Activated T-cell treated with anti-CD3 and anti-CD28 coated beads, Interleukin-2, amount 50 U/mL, for 4 hours (primary cell): ENCODE measurements at regions not wholly inside any gene's neighbourhood (a gene's known extent, or its start where the extent isn't known, plus 50 kb on each side); places are given as distances from the start of the nearest gene placed in this dataset.

Experiments
- ATAC-seq, 2 donors: fragments of 200-7000 bp; cut with Tn5 transposase; one replicate each; pipeline ENCODE4 v1.10.0; 2021
- DNase-seq: peaks from one replicate; pipeline ENCODE4 v3.0.0-alpha.2; 2020
- H3K27me3 Mint-ChIP-seq: one replicate; pipeline ENCODE4 v1.8.0; 2021; ENCODE audit warnings: low read depth, mixed read lengths
- H3K36me3 Mint-ChIP-seq: one replicate; pipeline ENCODE4 v1.8.0; 2022; ENCODE audit warnings: mixed read lengths; ENCODE audit not compliant: insufficient read depth
- H3K4me1 Mint-ChIP-seq: one replicate; pipeline ENCODE4 v1.8.0; 2021; ENCODE audit warnings: low read depth, mixed read lengths
- H3K4me3 Mint-ChIP-seq: one replicate; pipeline ENCODE4 v1.8.0; 2021; ENCODE audit warnings: mild to moderate bottlenecking, moderate library complexity, mixed read lengths
- H3K9me3 Mint-ChIP-seq: one replicate; pipeline ENCODE4 v1.8.0; 2021; ENCODE audit warnings: mixed read lengths

DNA sequence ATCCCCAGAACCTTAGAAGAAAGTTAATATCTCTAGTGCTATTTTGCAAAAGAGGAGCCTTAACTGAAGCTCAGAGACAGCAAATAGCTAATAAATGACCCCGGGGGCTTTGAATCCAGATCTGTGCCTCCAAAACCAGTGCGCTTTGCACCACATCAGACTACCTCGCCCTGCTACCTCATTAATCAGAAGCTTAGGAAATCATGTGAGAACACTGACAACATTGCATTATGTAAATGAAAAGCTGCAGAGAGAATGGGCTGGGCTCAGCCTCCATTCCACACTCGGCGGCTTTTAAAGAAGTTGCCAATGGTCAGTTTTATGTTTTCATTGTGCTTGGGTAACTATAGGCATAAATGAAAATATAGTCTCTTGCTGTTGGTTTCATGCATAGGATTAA is 54.0 kb upstream of the STMND1 start:
- DNase-seq: no peak
- H3K9me3 Mint-ChIP-seq: peaks cover 6% of the 10 kb centered on the region
- no peaks in the 10 kb centered on the region for H3K36me3 Mint-ChIP-seq
- peaks cover 20% of the 10 kb centered on the region for H3K27me3 Mint-ChIP-seq
- ATAC-seq: no peak
- no peak overlapping the region for H3K4me3 Mint-ChIP-seq
- H3K4me1 Mint-ChIP-seq: no peaks in the 10 kb centered on the region

- DNase-seq (no peak), ATAC-seq (no peak)
- Mint-ChIP-seq H3K4me3 (no peak overlapping the region), H3K4me1 (no peaks in the 10 kb centered on the region), H3K36me3 (no peaks in the 10 kb centered on the region), H3K27me3 (peaks cover 24% of the 10 kb centered on the region), H3K9me3 (peaks cover 6% of the 10 kb centered on the region)
Measured at GRCh38 chr6:17045581-17046322, 56.1 kb upstream of the STMND1 start.

DNA sequence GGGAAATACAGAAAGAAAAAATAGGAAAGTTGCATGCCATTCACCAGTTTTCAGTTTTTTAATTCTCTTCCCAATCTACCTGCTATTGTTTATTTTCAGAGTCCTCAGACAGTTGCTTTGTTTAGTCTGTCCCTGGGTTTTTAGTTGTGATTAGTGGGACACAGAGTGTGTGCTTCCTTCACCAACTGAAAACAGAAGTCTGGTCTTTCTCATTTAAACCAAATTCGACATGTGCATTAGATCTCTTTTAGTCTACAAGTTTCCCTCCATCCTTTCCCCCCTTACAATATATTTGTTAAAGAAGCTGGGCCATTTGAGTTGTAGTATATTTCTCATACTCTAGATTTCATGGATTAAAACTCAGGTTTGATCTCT is 58.7 kb upstream of the STMND1 start:
- no peaks in the 10 kb centered on the region for H3K4me1 Mint-ChIP-seq
- peaks cover 25% of the 10 kb centered on the region for H3K27me3 Mint-ChIP-seq
- H3K9me3 Mint-ChIP-seq: peaks cover 6% of the 10 kb centered on the region
- no peak for DNase-seq
- no peak overlapping the region for H3K4me3 Mint-ChIP-seq
- ATAC-seq: no peak
- H3K36me3 Mint-ChIP-seq: no peaks in the 10 kb centered on the region

GRCh38 chr6:17042422-17043147 is 59.3 kb upstream of the STMND1 start:
- H3K4me3 Mint-ChIP-seq: no peak overlapping the region
- peaks cover 25% of the 10 kb centered on the region for H3K27me3 Mint-ChIP-seq
- no peaks in the 10 kb centered on the region for H3K4me1 Mint-ChIP-seq
- peaks cover 9% of the 10 kb centered on the region for H3K9me3 Mint-ChIP-seq
- ATAC-seq: no peak
- DNase-seq: no peak
- no peaks in the 10 kb centered on the region for H3K36me3 Mint-ChIP-seq

- H3K9me3 Mint-ChIP-seq: peaks cover 5% of the 10 kb centered on the region
- ATAC-seq (no peak), DNase-seq (no peak)
- H3K36me3 Mint-ChIP-seq: no peaks in the 10 kb centered on the region
- H3K4me1 Mint-ChIP-seq: no peaks in the 10 kb centered on the region
- no peak overlapping the region for H3K4me3 Mint-ChIP-seq
- peaks cover 17% of the 10 kb centered on the region for H3K27me3 Mint-ChIP-seq
Measured at GRCh38 chr6:17039266-17039665, 62.6 kb upstream of the STMND1 start.

GRCh38 chr6:17038316-17038715 is 63.5 kb upstream of the STMND1 start:
- Mint-ChIP-seq H3K36me3 (no peaks in the 10 kb centered on the region), H3K4me3 (no peak overlapping the region), H3K27me3 (peaks cover 12% of the 10 kb centered on the region), H3K4me1 (no peaks in the 10 kb centered on the region), H3K9me3 (peaks cover 3% of the 10 kb centered on the region)
- DNase-seq: no peak
- ATAC-seq: no peak

DNA sequence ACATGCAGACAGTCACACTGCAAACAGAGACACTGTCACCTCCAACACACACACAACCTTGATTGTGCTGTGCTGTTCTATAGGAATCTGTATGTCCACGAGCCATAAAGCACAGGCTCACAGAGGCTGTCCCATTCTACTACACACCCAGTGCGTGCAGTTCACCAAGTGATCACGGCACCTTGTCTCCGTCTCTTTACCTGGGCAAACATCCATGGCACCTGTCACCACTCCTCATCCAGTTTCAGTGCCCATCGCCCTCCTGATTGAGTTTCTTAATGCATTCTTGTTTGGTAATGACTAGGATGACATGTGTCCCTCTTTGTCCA is 65.8 kb upstream of the STMND1 start:
- no peak for ATAC-seq
- no peaks in the 10 kb centered on the region for H3K36me3 Mint-ChIP-seq
- DNase-seq: no peak
- H3K4me3 Mint-ChIP-seq: no peak overlapping the region
- peaks cover 3% of the 10 kb centered on the region for H3K9me3 Mint-ChIP-seq
- peaks cover 6% of the 10 kb centered on the region for H3K27me3 Mint-ChIP-seq
- H3K4me1 Mint-ChIP-seq: no peaks in the 10 kb centered on the region

- Mint-ChIP-seq H3K27me3 (peaks cover 6% of the 10 kb centered on the region), H3K9me3 (peaks cover 3% of the 10 kb centered on the region), H3K4me1 (no peaks in the 10 kb centered on the region), H3K4me3 (no peak overlapping the region), H3K36me3 (no peaks in the 10 kb centered on the region)
- no peak for ATAC-seq
- no peak for DNase-seq
Measured at GRCh38 chr6:17035257-17036064, 66.4 kb upstream of the STMND1 start.

- ATAC-seq (no peak), DNase-seq (no peak)
- H3K27me3 Mint-ChIP-seq: peaks cover 5% of the 10 kb centered on the region
- H3K4me1 Mint-ChIP-seq: no peaks in the 10 kb centered on the region
- no peak overlapping the region for H3K4me3 Mint-ChIP-seq
- peaks cover 3% of the 10 kb centered on the region for H3K9me3 Mint-ChIP-seq
- no peaks in the 10 kb centered on the region for H3K36me3 Mint-ChIP-seq
Measured at GRCh38 chr6:17033746-17034145, 68.1 kb upstream of the STMND1 start.

DNA sequence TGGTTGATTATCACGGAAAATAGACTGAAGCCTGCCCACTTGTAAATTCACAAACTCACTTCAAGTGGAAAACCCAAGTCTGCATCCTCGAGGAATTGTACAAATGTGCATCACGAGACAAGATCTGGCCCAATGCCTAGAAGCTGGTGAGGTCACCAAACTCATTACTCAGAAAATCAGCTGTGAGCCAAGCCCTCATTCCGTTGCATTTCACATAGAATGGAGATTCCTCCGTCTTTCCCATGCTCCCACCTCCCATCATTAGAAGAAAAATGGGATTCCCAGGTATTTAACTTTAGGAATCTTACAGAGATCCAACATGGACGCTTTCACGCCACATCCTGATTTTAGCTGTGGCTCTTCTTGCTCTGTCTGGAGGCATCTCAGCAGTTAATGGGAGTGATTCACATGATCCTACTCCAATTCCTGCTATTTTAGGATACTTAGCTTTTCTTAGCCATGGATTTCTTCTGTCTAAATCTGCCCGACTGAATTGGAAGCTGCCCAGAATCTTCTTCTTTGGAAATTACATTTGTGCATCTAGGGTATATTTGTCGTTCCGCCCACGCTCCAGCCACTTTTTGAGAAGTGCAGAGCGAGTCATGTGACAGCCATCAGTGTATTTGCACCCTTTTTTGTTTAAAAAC is 68.7 kb upstream of the STMND1 start:
- no peak for ATAC-seq
- no peak for DNase-seq
- H3K27me3 Mint-ChIP-seq: peaks cover 5% of the 10 kb centered on the region
- no peak overlapping the region for H3K4me3 Mint-ChIP-seq
- no peaks in the 10 kb centered on the region for H3K4me1 Mint-ChIP-seq
- no peaks in the 10 kb centered on the region for H3K36me3 Mint-ChIP-seq
- peaks cover 3% of the 10 kb centered on the region for H3K9me3 Mint-ChIP-seq

GRCh38 chr6:17032590-17032987 is 69.3 kb upstream of the STMND1 start:
- Mint-ChIP-seq H3K4me3 (no peak overlapping the region), H3K9me3 (peaks cover under 1% of the 10 kb centered on the region), H3K27me3 (peaks cover 5% of the 10 kb centered on the region), H3K4me1 (no peaks in the 10 kb centered on the region), H3K36me3 (no peaks in the 10 kb centered on the region)
- ATAC-seq: no peak
- DNase-seq: no peak

DNA sequence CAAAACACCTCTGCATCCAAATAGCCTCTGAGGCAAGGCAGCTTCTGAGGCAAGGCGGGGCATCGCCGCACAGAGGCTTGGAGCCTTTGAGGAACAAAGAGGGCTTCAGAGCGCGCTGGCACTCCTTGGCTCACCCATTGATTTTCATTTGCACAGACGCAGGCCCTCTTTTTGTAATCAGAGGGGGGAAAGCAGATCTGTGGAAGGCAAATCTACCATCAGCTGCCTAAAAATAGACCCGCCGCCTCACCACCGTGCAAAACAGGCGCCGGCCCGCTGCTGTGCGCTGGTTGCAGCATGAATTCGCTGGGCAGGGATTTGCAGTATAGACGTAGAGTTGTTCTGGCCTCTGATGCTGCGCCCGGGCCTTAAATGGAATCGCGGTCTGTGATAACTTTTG is 69.9 kb upstream of the STMND1 start:
- ATAC-seq (no peak), DNase-seq (no peak)
- H3K9me3 Mint-ChIP-seq: no peaks in the 10 kb centered on the region
- peaks cover 5% of the 10 kb centered on the region for H3K27me3 Mint-ChIP-seq
- no peaks in the 10 kb centered on the region for H3K36me3 Mint-ChIP-seq
- H3K4me3 Mint-ChIP-seq: no peak overlapping the region
- H3K4me1 Mint-ChIP-seq: no peaks in the 10 kb centered on the region

GRCh38 chr6:17027441-17027840 is 74.4 kb upstream of the STMND1 start:
- no peaks in the 10 kb centered on the region for H3K4me1 Mint-ChIP-seq
- no peak for ATAC-seq
- DNase-seq: no peak
- H3K36me3 Mint-ChIP-seq: no peaks in the 10 kb centered on the region
- no peak overlapping the region for H3K4me3 Mint-ChIP-seq
- no peaks in the 10 kb centered on the region for H3K27me3 Mint-ChIP-seq
- H3K9me3 Mint-ChIP-seq: peaks cover 13% of the 10 kb centered on the region

- DNase-seq: no peak
- no peak for ATAC-seq
- Mint-ChIP-seq H3K4me3 (no peak overlapping the region), H3K27me3 (peaks cover 7% of the 10 kb centered on the region), H3K9me3 (peaks cover 13% of the 10 kb centered on the region), H3K4me1 (no peaks in the 10 kb centered on the region), H3K36me3 (no peaks in the 10 kb centered on the region)
Measured at GRCh38 chr6:17022604-17023003, 79.2 kb upstream of the STMND1 start.
